ENCODE measurements at regions not wholly inside any gene's neighbourhood (a gene's known extent, or its start where the extent isn't known, plus 50 kb on each side); places are given as distances from the start of the nearest gene placed in this dataset.
A peak's percentile ranks its signal among the peaks of the same experiment; 100 is the strongest.

GRCh38 chr6:767755-768512 is 75.0 kb upstream of the EXOC2 start:
- Histone ChIP-seq H3K36me3 (ENCODE audit: control insufficient read depth, insufficient read depth, low read length) (no peaks in the 10 kb centered on the region), H3K4me3 (ENCODE audit: low read depth, low read length) (no peak overlapping the region), H3K4me1 (ENCODE audit: control insufficient read depth, insufficient read depth, low read length) (no peaks in the 10 kb centered on the region), H3K27me3 (ENCODE audit: control insufficient read depth, insufficient read depth, low read length) (no peaks in the 10 kb centered on the region), H3K9me3 (ENCODE audit: control insufficient read depth, insufficient read depth, low read length) (no peaks in the 10 kb centered on the region), H3K27ac (ENCODE audit: low read depth, low read length) (no peak overlapping the region)
- DNase-seq (ENCODE audit: low read depth in 4 of 6, low spot score in 6 of 6), result no peak
- 81% methylated on average over 3 of the region's 4 CpGs for WGBS (ENCODE audit: insufficient coverage)

- no peaks in the 10 kb centered on the region for H3K9me3 ChIP-seq (ENCODE audit: control insufficient read depth, insufficient read depth, low read length)
- H3K4me3 ChIP-seq (ENCODE audit: low read depth, low read length), result no peak overlapping the region
- DNase-seq (ENCODE audit: low read depth in 4 of 6, low spot score in 6 of 6), result no peak
- no peaks in the 10 kb centered on the region for H3K4me1 ChIP-seq (ENCODE audit: control insufficient read depth, insufficient read depth, low read length)
- WGBS (ENCODE audit: insufficient coverage), result no CpG with 5 or more reads among the region's 5 CpGs
- no peak overlapping the region for H3K27ac ChIP-seq (ENCODE audit: low read depth, low read length)
- no peaks in the 10 kb centered on the region for H3K27me3 ChIP-seq (ENCODE audit: control insufficient read depth, insufficient read depth, low read length)
- no peaks in the 10 kb centered on the region for H3K36me3 ChIP-seq (ENCODE audit: control insufficient read depth, insufficient read depth, low read length)
Measured at GRCh38 chr6:766625-767024, 73.7 kb upstream of the EXOC2 start.

GRCh38 chr6:761997-762396 is 69.1 kb upstream of the EXOC2 start:
- H3K9me3 ChIP-seq (ENCODE audit: control insufficient read depth, insufficient read depth, low read length), result no peaks in the 10 kb centered on the region
- no peak overlapping the region for H3K4me3 ChIP-seq (ENCODE audit: low read depth, low read length)
- H3K27ac ChIP-seq (ENCODE audit: low read depth, low read length), result no peak overlapping the region
- H3K4me1 ChIP-seq (ENCODE audit: control insufficient read depth, insufficient read depth, low read length), result no peaks in the 10 kb centered on the region
- H3K27me3 ChIP-seq (ENCODE audit: control insufficient read depth, insufficient read depth, low read length), result no peaks in the 10 kb centered on the region
- peaks cover 8% of the 10 kb centered on the region for H3K36me3 ChIP-seq (ENCODE audit: control insufficient read depth, insufficient read depth, low read length)
- peak in 1 of 6 donors; percentile 62 for DNase-seq (ENCODE audit: low read depth in 4 of 6, low spot score in 6 of 6)
- 78% methylated on average over 9 of the region's 13 CpGs for WGBS (ENCODE audit: insufficient coverage)

GRCh38 chr6:760982-761955 is 68.3 kb upstream of the EXOC2 start:
- H3K4me1 ChIP-seq (ENCODE audit: control insufficient read depth, insufficient read depth, low read length), result no peaks in the 10 kb centered on the region
- no peak overlapping the region for H3K27ac ChIP-seq (ENCODE audit: low read depth, low read length)
- peaks cover 8% of the 10 kb centered on the region for H3K36me3 ChIP-seq (ENCODE audit: control insufficient read depth, insufficient read depth, low read length)
- H3K9me3 ChIP-seq (ENCODE audit: control insufficient read depth, insufficient read depth, low read length), result no peaks in the 10 kb centered on the region
- H3K4me3 ChIP-seq (ENCODE audit: low read depth, low read length), result no peak overlapping the region
- no peaks in the 10 kb centered on the region for H3K27me3 ChIP-seq (ENCODE audit: control insufficient read depth, insufficient read depth, low read length)
- DNase-seq (ENCODE audit: low read depth in 4 of 6, low spot score in 6 of 6), result no peak
- 83% methylated on average over 48 of the region's 48 CpGs for WGBS (ENCODE audit: insufficient coverage)

- H3K27me3 ChIP-seq (ENCODE audit: control insufficient read depth, insufficient read depth, low read length), result no peaks in the 10 kb centered on the region
- H3K4me3 ChIP-seq (ENCODE audit: low read depth, low read length), result no peak overlapping the region
- H3K9me3 ChIP-seq (ENCODE audit: control insufficient read depth, insufficient read depth, low read length), result no peaks in the 10 kb centered on the region
- H3K36me3 ChIP-seq (ENCODE audit: control insufficient read depth, insufficient read depth, low read length), result peaks cover 8% of the 10 kb centered on the region
- 100% methylated on average over 1 of the region's 3 CpGs for WGBS (ENCODE audit: insufficient coverage)
- H3K4me1 ChIP-seq (ENCODE audit: control insufficient read depth, insufficient read depth, low read length), result no peaks in the 10 kb centered on the region
- no peak for DNase-seq (ENCODE audit: low read depth in 4 of 6, low spot score in 6 of 6)
- no peak overlapping the region for H3K27ac ChIP-seq (ENCODE audit: low read depth, low read length)
Measured at GRCh38 chr6:759729-760128, 66.8 kb upstream of the EXOC2 start.

GRCh38 chr6:756224-756623 is 63.3 kb upstream of the EXOC2 start:
- Histone ChIP-seq H3K27ac (ENCODE audit: low read depth, low read length) (no peak overlapping the region), H3K4me1 (ENCODE audit: control insufficient read depth, insufficient read depth, low read length) (no peaks in the 10 kb centered on the region), H3K36me3 (ENCODE audit: control insufficient read depth, insufficient read depth, low read length) (peaks cover 5% of the 10 kb centered on the region), H3K4me3 (ENCODE audit: low read depth, low read length) (no peak overlapping the region), H3K9me3 (ENCODE audit: control insufficient read depth, insufficient read depth, low read length) (no peaks in the 10 kb centered on the region), H3K27me3 (ENCODE audit: control insufficient read depth, insufficient read depth, low read length) (no peaks in the 10 kb centered on the region)
- no peak for DNase-seq (ENCODE audit: low read depth in 4 of 6, low spot score in 6 of 6)

- WGBS (ENCODE audit: insufficient coverage), result 93% methylated on average over 2 of the region's 3 CpGs
- H3K27ac ChIP-seq (ENCODE audit: low read depth, low read length), result no peak overlapping the region
Measured at GRCh38 chr6:754202-754601, 61.3 kb upstream of the EXOC2 start.

GRCh38 chr6:753486-753885 is 60.5 kb upstream of the EXOC2 start:
- no peak for DNase-seq (ENCODE audit: low read depth in 4 of 6, low spot score in 6 of 6)
- 92% methylated on average over 3 of the region's 3 CpGs for WGBS (ENCODE audit: insufficient coverage)
- Histone ChIP-seq H3K9me3 (ENCODE audit: control insufficient read depth, insufficient read depth, low read length) (no peaks in the 10 kb centered on the region), H3K36me3 (ENCODE audit: control insufficient read depth, insufficient read depth, low read length) (no peaks in the 10 kb centered on the region), H3K27ac (ENCODE audit: low read depth, low read length) (no peak overlapping the region), H3K4me1 (ENCODE audit: control insufficient read depth, insufficient read depth, low read length) (no peaks in the 10 kb centered on the region), H3K27me3 (ENCODE audit: control insufficient read depth, insufficient read depth, low read length) (no peaks in the 10 kb centered on the region), H3K4me3 (ENCODE audit: low read depth, low read length) (no peak overlapping the region)

More at GRCh38 chr6:754202-754601, 61.3 kb upstream of the EXOC2 start:
- H3K9me3 ChIP-seq (ENCODE audit: control insufficient read depth, insufficient read depth, low read length), result no peaks in the 10 kb centered on the region
- H3K27me3 ChIP-seq (ENCODE audit: control insufficient read depth, insufficient read depth, low read length), result no peaks in the 10 kb centered on the region
- no peaks in the 10 kb centered on the region for H3K4me1 ChIP-seq (ENCODE audit: control insufficient read depth, insufficient read depth, low read length)
- no peak overlapping the region for H3K4me3 ChIP-seq (ENCODE audit: low read depth, low read length)
- no peak for DNase-seq (ENCODE audit: low read depth in 4 of 6, low spot score in 6 of 6)
- H3K36me3 ChIP-seq (ENCODE audit: control insufficient read depth, insufficient read depth, low read length), result no peaks in the 10 kb centered on the region

GRCh38 chr6:752438-752837 is 59.5 kb upstream of the EXOC2 start:
- H3K4me1 ChIP-seq (ENCODE audit: control insufficient read depth, insufficient read depth, low read length), result no peaks in the 10 kb centered on the region
- H3K9me3 ChIP-seq (ENCODE audit: control insufficient read depth, insufficient read depth, low read length), result no peaks in the 10 kb centered on the region
- no peak overlapping the region for H3K4me3 ChIP-seq (ENCODE audit: low read depth, low read length)
- no peak overlapping the region for H3K27ac ChIP-seq (ENCODE audit: low read depth, low read length)
- WGBS (ENCODE audit: insufficient coverage), result no CpG with 5 or more reads among the region's 2 CpGs
- H3K36me3 ChIP-seq (ENCODE audit: control insufficient read depth, insufficient read depth, low read length), result no peaks in the 10 kb centered on the region
- H3K27me3 ChIP-seq (ENCODE audit: control insufficient read depth, insufficient read depth, low read length), result no peaks in the 10 kb centered on the region
- no peak for DNase-seq (ENCODE audit: low read depth in 4 of 6, low spot score in 6 of 6)

Measured in spinal cord (tissue), 9 donors.